GM18505 (cell line): ENCODE measurements at regions not wholly inside any gene's neighbourhood (a gene's known extent, or its start where the extent isn't known, plus 50 kb on each side); places are given as distances from the start of the nearest gene placed in this dataset.

Experiments used
- ATAC-seq: cut with Tn5 transposase; IDR thresholded peaks from one replicate; pipeline ENCODE4 v1.9.1; 2021; ENCODE audit not compliant: unreplicated experiment
- POLR2A ChIP-seq: IDR thresholded peaks from 4 replicates; pipeline ENCODE4 v1.6.1; 2011; ENCODE audit warnings: borderline replicate concordance; ENCODE audit not compliant: insufficient read depth, insufficient read length; ENCODE audit errors: extremely low read depth

DNA sequence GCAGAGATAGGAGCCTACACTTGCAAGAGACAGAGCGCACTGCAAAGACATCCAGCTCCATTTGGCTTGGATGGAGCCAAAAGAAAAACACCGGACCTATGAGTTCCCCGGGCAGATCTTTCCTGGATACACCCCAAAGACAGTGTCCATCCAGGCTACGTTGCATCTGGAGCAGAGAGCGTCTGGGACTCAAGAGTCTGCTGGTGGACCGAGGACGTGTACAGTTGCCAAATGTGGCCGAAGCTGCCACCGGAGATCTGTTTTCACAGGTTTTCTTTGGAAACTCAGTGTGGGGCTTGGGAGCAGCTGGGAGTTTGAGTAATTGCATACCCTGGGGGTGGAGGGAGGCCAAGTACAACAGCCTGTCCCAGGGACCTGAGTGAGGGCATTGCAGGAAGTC, 192.3 kb upstream of the OSR1 start:
- TF ChIP-seq POLR2A, result no peak
- ATAC-seq, result no peak

DNA sequence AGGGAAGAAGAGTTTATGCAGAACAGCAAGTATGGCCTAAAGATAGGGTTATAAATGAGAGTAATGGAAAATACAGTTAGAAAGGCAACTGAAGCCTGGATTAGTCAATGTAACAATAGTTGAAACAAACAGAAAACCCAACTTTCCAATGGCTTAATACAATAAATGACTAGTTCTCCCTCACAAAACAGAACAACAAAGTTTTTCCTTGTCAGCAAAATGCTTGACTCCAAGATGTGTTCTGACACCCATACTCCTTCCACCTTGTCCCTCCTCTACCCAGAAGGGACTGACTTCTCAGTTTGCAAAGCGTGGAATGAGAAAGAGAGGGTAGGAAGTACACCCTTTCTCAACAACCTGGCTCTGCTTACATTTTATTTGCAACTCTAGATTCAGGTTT, 191.4 kb upstream of the OSR1 start:
- ATAC-seq, result no peak
- no peak for TF ChIP-seq POLR2A

DNA sequence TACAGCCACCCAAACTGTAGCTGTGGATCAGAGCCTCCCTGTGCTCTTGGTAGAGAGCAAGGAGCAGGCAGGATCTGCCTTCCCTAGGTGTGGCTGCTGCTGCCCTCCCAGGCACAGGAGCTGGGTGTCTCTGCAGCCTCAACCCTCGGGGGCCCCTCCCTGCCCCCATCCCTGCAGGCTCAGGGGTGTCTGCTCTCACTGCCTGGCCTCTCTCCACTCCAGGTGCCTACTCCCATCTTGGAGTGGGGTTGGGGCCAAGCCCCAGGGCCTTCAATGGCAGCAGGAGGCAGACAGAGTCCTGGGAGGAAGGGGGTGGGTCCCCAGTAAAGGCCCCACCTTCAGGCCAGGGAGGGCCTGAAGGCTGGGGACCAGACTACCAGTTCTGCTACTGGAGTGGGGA, 189.7 kb upstream of the OSR1 start:
- no peak for ATAC-seq
- TF ChIP-seq POLR2A, result no peak

DNA sequence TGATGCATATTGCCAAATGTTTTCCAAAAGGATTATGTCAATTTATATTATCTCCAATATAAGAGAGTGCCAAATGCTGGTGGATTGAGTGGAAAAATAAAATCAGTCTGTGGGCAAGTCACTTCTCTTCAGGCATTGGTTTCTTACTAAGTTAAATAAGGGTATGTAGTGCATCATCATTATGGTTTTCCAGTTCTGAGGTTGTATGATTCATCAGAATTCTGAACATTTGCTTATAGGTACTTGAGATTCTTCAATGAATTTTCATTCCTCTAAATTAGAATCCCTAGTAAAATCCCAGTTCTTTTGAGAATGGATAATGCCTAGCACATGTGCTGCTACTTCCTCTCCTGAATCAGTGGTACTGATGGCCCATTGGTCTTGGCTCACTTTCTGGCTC, 188.9 kb upstream of the OSR1 start:
- no peak for TF ChIP-seq POLR2A
- ATAC-seq, result no peak

DNA sequence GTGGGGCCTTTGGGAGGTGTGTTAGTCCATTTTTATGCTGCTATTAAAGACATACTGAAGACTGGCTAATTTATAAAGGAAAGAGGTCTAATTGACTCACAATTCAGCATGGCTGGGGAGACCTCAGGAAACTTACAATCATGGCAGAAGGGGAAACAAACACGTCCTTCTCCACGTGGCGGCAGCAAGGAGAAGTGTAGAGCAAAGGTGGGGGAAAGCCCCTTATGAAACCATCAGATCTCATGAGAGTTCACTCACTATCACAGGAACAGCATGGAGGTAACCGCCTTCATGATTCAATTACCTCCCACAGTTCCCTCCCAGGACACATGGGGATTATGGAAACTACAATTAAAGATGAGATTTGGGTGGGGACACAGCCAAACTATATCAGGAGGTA, 187.1 kb upstream of the OSR1 start:
- TF ChIP-seq POLR2A, result no peak
- ATAC-seq, result no peak

DNA sequence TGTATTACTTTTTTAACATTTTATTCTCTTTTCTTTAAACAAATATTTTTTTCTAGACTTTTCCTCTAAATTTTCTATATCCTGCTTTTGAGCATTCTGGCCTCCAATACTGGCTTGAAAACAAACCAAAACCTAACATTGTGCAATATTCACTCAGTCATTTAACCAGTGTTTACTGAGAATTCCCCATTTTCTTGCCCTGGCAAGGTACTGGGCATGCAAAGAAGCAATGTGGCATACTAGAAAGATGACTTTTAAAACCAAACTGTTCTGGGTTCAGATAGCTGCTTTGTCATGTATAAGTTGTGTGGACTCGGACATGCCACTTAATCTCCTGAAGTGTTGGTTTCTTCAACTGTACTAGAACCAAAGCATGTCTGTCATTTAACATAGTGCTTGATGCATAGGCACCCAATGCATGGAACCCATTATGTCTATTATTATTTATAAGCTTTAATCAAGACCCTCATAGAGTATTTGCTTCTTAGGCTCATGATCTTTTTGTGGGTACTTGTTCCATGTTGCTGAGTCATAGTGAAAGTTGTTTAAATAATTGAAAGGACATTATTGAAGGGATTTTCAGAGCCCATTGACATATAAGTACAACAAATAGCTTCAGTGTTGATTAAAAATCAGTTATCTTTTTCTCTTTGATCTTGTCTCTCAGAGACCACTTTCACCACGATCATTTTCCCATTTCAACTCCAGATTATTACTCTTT, 185.4 kb upstream of the OSR1 start:
- ATAC-seq, result no peak
- no peak for TF ChIP-seq POLR2A

DNA sequence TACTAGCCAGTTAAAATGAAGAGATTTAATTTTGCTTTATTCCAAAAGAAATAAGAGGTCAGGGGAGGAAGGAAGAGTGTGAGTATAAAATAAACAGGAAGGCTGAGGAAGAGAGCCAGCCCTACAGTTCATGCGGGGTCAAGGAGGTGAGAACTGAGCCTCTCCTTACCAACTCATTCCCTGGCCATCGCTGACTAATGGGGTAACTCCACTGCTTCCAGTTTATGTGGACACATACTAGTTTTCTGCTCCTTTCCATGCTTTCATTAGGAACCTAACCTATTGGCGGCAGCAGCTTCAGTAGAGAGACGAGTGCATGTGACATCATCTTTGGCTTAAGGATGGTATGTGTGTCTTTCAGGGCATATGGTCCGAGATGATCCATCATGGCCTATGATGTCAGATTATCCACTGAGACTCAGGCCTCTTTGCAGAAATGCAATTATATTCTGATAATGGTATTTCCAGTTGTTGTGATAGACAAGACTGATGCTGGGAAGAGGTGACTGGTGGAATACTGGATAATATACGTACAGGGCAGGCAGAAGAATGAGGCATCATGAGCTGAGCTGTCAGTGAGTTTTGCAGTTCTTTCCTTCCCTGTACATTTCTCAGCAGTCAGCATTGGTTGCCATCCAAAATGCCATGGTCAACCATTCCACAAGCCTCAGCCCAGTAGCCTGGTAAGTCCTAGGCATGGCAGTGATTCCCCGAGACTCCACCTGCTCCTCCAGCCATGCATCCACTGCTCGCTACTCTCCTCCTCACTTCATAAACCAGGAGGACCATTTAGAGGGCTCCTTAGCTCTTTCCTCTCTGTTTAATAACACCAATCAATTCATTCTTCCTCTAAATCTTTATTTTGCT, 184.6 kb upstream of the OSR1 start:
- no peak for ATAC-seq
- TF ChIP-seq POLR2A, result no peak

DNA sequence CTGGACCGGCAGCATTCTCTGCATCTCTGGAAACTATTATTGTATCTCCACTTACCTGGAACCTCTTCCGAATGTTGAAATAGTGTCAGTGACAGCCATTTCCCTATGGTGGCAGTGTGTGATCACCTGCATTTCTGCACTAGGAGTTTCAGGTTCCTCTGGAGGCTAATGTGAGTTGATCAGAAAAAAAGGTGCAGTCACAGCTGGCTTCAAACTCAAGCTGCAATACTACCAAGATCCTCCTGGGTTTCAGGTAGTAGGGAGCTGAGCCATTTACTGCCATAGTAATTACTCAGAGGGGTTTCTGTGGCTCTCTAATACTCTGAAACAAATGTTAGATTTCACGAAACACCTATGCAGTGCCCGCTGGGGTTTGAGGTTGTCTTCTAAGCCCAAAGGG, 183.5 kb upstream of the OSR1 start:
- no peak for ATAC-seq
- no peak for TF ChIP-seq POLR2A

DNA sequence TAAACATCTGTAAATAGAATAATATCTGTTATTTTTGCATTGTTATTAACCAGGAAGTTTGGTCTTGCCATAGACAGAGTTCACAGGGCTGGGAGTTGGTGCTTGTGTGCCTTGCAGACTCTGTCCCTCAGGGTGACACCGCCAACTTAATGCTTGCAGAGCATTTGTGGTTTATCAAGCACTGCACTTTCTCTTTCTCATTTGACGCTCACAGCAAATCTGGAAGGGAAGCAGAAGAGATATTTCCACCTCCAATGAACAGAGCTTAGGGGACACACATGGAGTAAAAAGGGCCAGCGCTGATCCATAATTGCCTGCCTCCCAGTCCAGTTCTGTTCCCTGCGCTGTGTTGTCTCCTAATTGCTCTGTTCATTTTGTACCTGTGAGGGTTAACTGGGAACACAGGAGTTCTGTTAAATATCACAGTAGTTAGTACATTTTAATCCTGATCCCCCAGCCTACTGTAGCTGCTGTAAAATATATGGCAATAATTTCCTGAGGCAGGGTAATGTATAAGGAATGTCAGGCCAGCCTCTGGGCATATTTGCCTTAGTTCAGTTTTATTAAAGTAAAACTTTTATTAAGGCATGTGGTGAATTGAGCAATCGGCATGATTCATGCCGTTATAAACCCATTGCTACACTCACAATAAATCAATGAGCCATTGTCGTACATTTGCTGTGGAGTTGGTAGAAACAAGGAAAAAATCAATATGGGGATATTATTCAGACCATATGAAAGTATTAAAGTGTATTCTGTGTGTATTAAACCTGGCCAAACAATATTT, 182.5 kb upstream of the OSR1 start:
- no peak for ATAC-seq
- TF ChIP-seq POLR2A, result no peak

DNA sequence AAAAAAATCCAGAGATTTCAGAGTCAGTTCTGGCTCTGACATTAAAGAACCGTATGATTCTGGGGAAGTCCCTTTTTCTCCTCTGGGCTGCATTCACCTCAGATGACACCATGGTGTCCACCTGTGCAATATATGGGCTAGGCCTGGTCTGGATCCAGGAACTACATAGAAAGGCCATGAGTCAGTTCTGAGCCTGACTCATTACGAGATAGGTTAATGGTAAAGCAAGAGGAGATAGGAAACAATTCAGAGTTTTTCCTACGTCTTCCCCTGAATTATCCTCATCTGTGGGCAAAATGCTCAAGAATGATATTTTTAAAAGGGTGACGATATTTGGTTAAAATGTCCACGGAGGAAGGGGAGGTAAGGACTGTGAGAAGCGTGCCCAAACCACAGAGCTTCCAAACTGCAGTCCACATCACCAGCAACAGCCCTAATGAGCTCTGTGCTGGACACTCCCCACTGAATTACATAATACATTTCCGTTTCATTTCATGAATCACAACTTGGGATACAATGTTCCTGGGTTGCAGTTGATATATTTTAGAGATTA, 180.1 kb upstream of the OSR1 start:
- TF ChIP-seq POLR2A, result no peak
- no peak for ATAC-seq

DNA sequence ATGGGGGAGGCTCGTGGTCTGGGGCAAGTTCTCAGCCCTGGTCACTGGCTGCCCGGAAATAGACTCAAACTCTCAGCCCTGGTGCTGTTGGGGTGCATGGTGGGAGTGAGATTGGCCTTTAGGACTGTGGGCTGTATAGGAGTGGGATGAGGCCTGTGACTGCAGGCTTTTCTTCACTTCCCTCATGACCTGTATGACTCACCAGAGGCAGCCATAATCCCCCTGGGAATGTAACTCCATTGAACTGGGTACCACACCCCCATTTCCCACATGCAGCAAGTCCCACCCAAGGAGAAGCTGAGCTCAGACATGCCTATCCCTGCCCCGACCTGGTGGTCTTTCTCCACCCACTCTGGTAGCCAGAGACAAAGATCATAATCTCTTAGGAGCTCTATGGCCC, 177.7 kb upstream of the OSR1 start:
- no peak for TF ChIP-seq POLR2A
- no peak for ATAC-seq

DNA sequence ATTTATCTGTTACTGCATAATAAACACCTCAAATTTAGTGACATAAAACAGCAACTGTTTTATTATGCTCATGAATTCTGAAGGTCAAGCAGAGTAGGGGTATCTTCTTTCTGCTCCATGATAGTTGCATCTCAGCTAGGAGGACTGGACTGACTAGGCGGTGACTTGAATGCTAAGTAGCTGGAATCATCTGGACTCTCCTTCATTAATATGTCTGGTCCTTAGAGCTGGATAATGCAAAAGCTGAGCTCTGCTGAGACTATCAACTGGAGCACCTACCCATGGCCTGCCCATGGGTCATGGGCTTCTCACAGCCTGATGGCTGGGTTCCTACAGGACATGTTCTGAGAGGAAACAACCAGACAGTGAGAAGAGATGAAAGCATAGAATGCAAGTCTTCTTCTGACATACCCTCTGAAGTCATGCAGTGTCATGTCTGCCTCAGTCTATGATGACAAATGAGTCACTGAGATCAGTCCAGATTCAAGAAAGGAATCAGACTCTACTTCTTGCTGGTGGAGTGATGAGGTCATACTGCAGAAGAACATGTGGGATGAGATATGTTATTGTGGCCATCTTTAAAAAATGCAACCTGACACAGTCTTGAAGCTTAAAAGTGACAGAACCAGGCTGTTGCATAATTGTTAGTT, 174.2 kb upstream of the OSR1 start:
- no peak for TF ChIP-seq POLR2A

DNA sequence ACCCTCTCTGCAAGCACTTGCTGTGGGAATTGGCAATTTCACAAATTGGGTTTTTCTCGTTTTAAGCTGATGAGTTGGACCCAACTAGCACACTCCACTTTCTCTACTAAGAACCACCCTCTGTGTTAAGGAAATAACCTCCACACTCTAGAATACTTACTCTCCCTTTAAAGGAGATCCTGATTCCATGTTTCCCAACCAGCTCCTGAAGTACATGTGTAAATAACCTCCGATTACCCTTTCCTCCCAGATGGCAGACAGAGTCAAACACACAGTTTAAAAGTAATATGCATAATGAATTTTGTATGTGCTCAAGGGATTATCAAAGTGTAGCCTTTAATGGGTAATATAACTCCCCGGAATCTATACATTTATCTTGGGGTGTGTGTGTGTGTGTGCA, 171.3 kb upstream of the OSR1 start:
- no peak for ATAC-seq
- no peak for TF ChIP-seq POLR2A

More for the DNA sequence above, 174.2 kb upstream of the OSR1 start:
- ATAC-seq, result no peak
